ENCODE measurements at regions not wholly inside any gene's neighbourhood (a gene's known extent, or its start where the extent isn't known, plus 50 kb on each side); places are given as distances from the start of the nearest gene placed in this dataset.

GRCh38 chr11:123305601-123306375 lies 110.7 kb upstream of the CLMP start:
- H3K4me3 Mint-ChIP-seq, result no peak overlapping the region
- H3K4me1 Mint-ChIP-seq, result peaks cover 22% of the 10 kb centered on the region
- no peaks in the 10 kb centered on the region for H3K9me3 Mint-ChIP-seq
- no peak overlapping the region for H3K27ac Mint-ChIP-seq
- H3K27me3 Mint-ChIP-seq (ENCODE audit: low read depth), result peaks cover 48% of the 10 kb centered on the region
- H3K36me3 Mint-ChIP-seq (ENCODE audit: low read depth), result no peaks in the 10 kb centered on the region
- TF ChIP-seq CTCF (IDR thresholded peaks at IDR 0.05; ENCODE audit: unreplicated experiment in 3 of 3), result no peak

GRCh38 chr11:123304828-123305466 lies 109.9 kb upstream of the CLMP start:
- peaks cover 28% of the 10 kb centered on the region for H3K4me1 Mint-ChIP-seq
- H3K27me3 Mint-ChIP-seq (ENCODE audit: low read depth), result peaks cover 52% of the 10 kb centered on the region
- H3K36me3 Mint-ChIP-seq (ENCODE audit: low read depth), result no peaks in the 10 kb centered on the region
- H3K9me3 Mint-ChIP-seq, result no peaks in the 10 kb centered on the region
- no peak overlapping the region for H3K4me3 Mint-ChIP-seq
- TF ChIP-seq CTCF (IDR thresholded peaks at IDR 0.05; ENCODE audit: unreplicated experiment in 3 of 3), result no peak
- H3K27ac Mint-ChIP-seq, result no peak overlapping the region

GRCh38 chr11:123303924-123304323 lies 108.9 kb upstream of the CLMP start:
- no peaks in the 10 kb centered on the region for H3K36me3 Mint-ChIP-seq (ENCODE audit: low read depth)
- H3K4me3 Mint-ChIP-seq, result no peak overlapping the region
- no peak overlapping the region for H3K27ac Mint-ChIP-seq
- H3K9me3 Mint-ChIP-seq, result no peaks in the 10 kb centered on the region
- peaks cover 28% of the 10 kb centered on the region for H3K4me1 Mint-ChIP-seq
- TF ChIP-seq CTCF (IDR thresholded peaks at IDR 0.05; ENCODE audit: unreplicated experiment in 3 of 3), result no peak
- H3K27me3 Mint-ChIP-seq (ENCODE audit: low read depth), result peaks cover 56% of the 10 kb centered on the region

DNA sequence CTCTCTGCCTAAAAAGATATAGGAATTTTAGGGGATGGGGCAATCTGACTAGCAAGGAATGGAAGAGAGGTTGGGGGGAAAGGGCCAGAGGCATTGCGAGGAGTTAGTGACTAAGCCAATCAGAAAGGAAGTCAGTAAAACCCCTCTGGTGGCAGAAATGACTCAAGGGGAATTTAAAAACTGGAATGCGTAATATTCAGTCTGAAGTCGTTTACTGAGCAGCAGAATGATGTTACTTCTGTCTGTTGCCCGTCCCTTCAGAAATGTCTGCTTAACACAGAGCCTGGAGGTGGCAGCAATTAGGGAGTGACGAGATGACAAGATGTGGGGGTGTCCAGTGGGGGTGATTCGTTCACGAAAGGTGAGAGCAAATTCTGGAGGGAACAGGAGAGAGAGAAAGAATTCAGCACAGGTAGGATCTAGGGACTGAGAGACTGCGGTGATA lies 107.7 kb upstream of the CLMP start:
- Mint-ChIP-seq H3K36me3 (ENCODE audit: low read depth) (no peaks in the 10 kb centered on the region), H3K27me3 (ENCODE audit: low read depth) (peaks cover 53% of the 10 kb centered on the region), H3K27ac (no peak overlapping the region), H3K4me1 (peaks cover 22% of the 10 kb centered on the region), H3K4me3 (peak overlapping the region in 2 of 3 experiments; percentile 28 to 39), H3K9me3 (no peaks in the 10 kb centered on the region)
- peak in 1 of 3 experiments; percentile 11 for TF ChIP-seq CTCF (IDR thresholded peaks at IDR 0.05; ENCODE audit: unreplicated experiment in 3 of 3)

- H3K27me3 Mint-ChIP-seq (ENCODE audit: low read depth), result peaks cover 54% of the 10 kb centered on the region
- H3K9me3 Mint-ChIP-seq, result no peaks in the 10 kb centered on the region
- H3K27ac Mint-ChIP-seq, result no peak overlapping the region
- peak overlapping the region; percentile 71 to 84 (median 78) for H3K4me3 Mint-ChIP-seq
- no peaks in the 10 kb centered on the region for H3K36me3 Mint-ChIP-seq (ENCODE audit: low read depth)
- peak; percentile 81 to 97 (median 94) for TF ChIP-seq CTCF (IDR thresholded peaks at IDR 0.05; ENCODE audit: unreplicated experiment in 3 of 3)
- peaks cover 18% of the 10 kb centered on the region for H3K4me1 Mint-ChIP-seq
Observed at GRCh38 chr11:123301696-123302400, 106.8 kb upstream of the CLMP start.

Measured in nephron (organoid).